Testis (tissue), 2 donors: ENCODE measurements at regions not wholly inside any gene's neighbourhood (a gene's known extent, or its start where the extent isn't known, plus 50 kb on each side); places are given as distances from the start of the nearest gene placed in this dataset.

Experiments used
- POLR2A ChIP-seq: fragments of 450-650 bp; IDR thresholded peaks from one replicate; pipeline ENCODE4 v1.6.1; 2017; ENCODE audit warnings: antibody characterized with exemption, mild to moderate bottlenecking, moderate library complexity
- TF ChIP-seq, protein P1 (sequence below), 3 experiments: fragments of 450-650 bp in 2 of 3; fragments of 200-600 bp in 1 of 3; sonication (generic) in 1 of 3; IDR thresholded peaks; one replicate each; pipeline ENCODE4 v1.5.1; 2016 to 2019; ENCODE audit warnings: antibody characterized with exemption in 3 of 3, mild to moderate bottlenecking in 2 of 3, moderate library complexity in 1 of 3

DNA sequence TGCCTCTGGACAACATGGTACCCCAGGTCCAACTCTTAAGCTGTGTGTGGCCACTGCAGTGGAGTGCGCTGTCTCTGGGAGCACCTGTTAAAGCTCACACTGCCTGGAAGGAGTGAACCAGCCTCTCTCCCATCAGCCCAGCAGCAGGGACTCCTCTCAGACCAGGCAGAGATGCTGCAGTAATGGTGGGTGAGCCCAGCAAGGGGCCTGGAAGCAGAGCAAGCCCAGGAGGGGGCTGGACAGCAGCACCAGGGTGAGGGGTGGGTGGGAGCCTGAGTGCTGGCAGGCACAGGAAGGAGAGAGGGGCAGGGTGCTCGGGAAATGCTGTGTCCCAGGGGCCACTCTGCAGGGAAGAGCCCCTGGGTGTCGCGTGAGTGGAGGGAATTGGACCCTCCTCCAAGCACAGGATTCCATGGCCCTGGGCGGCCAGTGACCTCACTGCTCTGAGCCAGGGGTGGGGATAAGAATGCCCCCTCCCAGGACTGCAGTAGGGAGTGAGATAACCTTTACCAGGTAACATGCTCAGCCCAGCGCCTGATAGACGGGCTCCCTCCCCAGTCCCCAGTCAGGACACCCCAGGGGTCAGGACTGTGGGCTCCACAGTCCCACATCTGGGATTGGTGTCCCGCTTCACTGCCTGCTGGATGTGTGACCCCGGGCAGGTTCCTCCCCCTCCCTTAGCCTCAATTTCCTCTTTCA is 313.1 kb downstream of the MATN1 start:
- no peak for TF ChIP-seq POLR2A
- TF ChIP-seq, protein P1, sequence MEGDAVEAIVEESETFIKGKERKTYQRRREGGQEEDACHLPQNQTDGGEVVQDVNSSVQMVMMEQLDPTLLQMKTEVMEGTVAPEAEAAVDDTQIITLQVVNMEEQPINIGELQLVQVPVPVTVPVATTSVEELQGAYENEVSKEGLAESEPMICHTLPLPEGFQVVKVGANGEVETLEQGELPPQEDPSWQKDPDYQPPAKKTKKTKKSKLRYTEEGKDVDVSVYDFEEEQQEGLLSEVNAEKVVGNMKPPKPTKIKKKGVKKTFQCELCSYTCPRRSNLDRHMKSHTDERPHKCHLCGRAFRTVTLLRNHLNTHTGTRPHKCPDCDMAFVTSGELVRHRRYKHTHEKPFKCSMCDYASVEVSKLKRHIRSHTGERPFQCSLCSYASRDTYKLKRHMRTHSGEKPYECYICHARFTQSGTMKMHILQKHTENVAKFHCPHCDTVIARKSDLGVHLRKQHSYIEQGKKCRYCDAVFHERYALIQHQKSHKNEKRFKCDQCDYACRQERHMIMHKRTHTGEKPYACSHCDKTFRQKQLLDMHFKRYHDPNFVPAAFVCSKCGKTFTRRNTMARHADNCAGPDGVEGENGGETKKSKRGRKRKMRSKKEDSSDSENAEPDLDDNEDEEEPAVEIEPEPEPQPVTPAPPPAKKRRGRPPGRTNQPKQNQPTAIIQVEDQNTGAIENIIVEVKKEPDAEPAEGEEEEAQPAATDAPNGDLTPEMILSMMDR (IDR thresholded peaks at IDR 0.05), result no peak
